ENCODE measurements at regions not wholly inside any gene's neighbourhood (a gene's known extent, or its start where the extent isn't known, plus 50 kb on each side); places are given as distances from the start of the nearest gene placed in this dataset.

GRCh38 chr10:113222207-113222606 lies 272.2 kb downstream of the TCF7L2 start (continued):
- TF ChIP-seq SIN3A (IDR thresholded peaks at IDR 0.05; ENCODE audit: low read depth) (no peak), SRF (IDR thresholded peaks at IDR 0.05; ENCODE audit: low read depth) (no peak), JUND (IDR thresholded peaks at IDR 0.05) (no peak), SP1 (IDR thresholded peaks at IDR 0.05; ENCODE audit: low read depth) (no peak), EGR1 (IDR thresholded peaks at IDR 0.05; ENCODE audit: low read depth) (no peak), POLR2AphosphoS5 (IDR thresholded peaks at IDR 0.05; ENCODE audit: low read depth, low read length) (no peak)
- TF ChIP-seq, protein P1, sequence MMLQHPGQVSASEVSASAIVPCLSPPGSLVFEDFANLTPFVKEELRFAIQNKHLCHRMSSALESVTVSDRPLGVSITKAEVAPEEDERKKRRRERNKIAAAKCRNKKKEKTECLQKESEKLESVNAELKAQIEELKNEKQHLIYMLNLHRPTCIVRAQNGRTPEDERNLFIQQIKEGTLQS (IDR thresholded peaks at IDR 0.05) = no peak

GRCh38 chr10:113225364-113225763 lies 275.3 kb downstream of the TCF7L2 start:
- Histone ChIP-seq H3K79me2 (ENCODE audit: insufficient read depth, low read length) (no peaks in the 10 kb centered on the region), H3K9me3 (ENCODE audit: control insufficient read depth in 1 of 2, insufficient read depth in 1 of 2, low read depth in 1 of 2, low read length in 2 of 2) (no peaks in the 10 kb centered on the region), H3K27me3 (ENCODE audit: insufficient read depth, low read length) (no peaks in the 10 kb centered on the region; the same call in 1 of the 2 replicates), H3K9me2 (ENCODE audit: insufficient read depth) (no peaks in the 10 kb centered on the region), H4K20me1 (ENCODE audit: insufficient read depth) (no peaks in the 10 kb centered on the region), H3K4me1 (ENCODE audit: control insufficient read depth in 1 of 2, insufficient read depth in 2 of 2, low read length in 2 of 2) (peaks cover 7 to 10% of the 10 kb centered on the region in 2 experiments), H3K9ac (ENCODE audit: low read length) (no peak overlapping the region), H3K4me3 (replicated peaks in 1 of 2; ENCODE audit: low read depth in 1 of 2, low read length in 2 of 2) (no peak overlapping the region), H3K27ac (ENCODE audit: low read depth, low read length) (no peak overlapping the region), H3K4me2 (ENCODE audit: low read length) (no peak overlapping the region), H3K36me3 (ENCODE audit: control insufficient read depth in 1 of 2, insufficient read depth in 2 of 2, low read length in 2 of 2) (no peaks in the 10 kb centered on the region), H2AFZ (ENCODE audit: low read depth, low read length, poor library complexity, severe bottlenecking) (no peak overlapping the region)
- BruUV-seq (replicated peaks) = no TSS peak
- ChIA-PET CTCF (no interaction called here), POLR2A (no interaction called here), RAD21 (ENCODE audit: low non-redundant PET in 1 of 2, low total read pairs in 2 of 2, uncharacterized antibody in 2 of 2, unreplicated experiment in 2 of 2) (no interaction called here)
- intact Hi-C loops (cut with micrococcal nuclease) = no loop called here
- ATAC-seq = no peak
- TF ChIP-seq SIN3A (IDR thresholded peaks at IDR 0.05; ENCODE audit: low read depth) (no peak), RAD21 (IDR thresholded peaks at IDR 0.05; ENCODE audit: low read depth) (no peak), FOSL1 (IDR thresholded peaks at IDR 0.05; ENCODE audit: low read depth) (no peak), SP1 (IDR thresholded peaks at IDR 0.05; ENCODE audit: low read depth) (no peak)
- TF ChIP-seq, protein P2, sequence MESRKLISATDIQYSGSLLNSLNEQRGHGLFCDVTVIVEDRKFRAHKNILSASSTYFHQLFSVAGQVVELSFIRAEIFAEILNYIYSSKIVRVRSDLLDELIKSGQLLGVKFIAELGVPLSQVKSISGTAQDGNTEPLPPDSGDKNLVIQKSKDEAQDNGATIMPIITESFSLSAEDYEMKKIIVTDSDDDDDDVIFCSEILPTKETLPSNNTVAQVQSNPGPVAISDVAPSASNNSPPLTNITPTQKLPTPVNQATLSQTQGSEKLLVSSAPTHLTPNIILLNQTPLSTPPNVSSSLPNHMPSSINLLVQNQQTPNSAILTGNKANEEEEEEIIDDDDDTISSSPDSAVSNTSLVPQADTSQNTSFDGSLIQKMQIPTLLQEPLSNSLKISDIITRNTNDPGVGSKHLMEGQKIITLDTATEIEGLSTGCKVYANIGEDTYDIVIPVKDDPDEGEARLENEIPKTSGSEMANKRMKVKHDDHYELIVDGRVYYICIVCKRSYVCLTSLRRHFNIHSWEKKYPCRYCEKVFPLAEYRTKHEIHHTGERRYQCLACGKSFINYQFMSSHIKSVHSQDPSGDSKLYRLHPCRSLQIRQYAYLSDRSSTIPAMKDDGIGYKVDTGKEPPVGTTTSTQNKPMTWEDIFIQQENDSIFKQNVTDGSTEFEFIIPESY (IDR thresholded peaks at IDR 0.05; ENCODE audit: extremely low read depth, insufficient replicate concordance, low read length) = no peak
- no peak for DNase-seq (ENCODE audit: low read depth, low spot score)
